HAP-1 (cell line): ENCODE measurements at regions not wholly inside any gene's neighbourhood (a gene's known extent, or its start where the extent isn't known, plus 50 kb on each side); places are given as distances from the start of the nearest gene placed in this dataset.
A peak's percentile ranks its signal among the peaks of the same experiment; 100 is the strongest.
"Not testable (repeated sequence)": the region's sequence is repeated elsewhere in the genome, so short reads cannot be mapped to it uniquely, and the experiment has no call there.

Experiments
- DNase-seq, 2 experiments: peaks; one replicate each; pipeline ENCODE4 v3.0.0-alpha.2; 2016 to 2020; ENCODE audit warnings: low spot score in 2 of 2
- H3K27me3 ChIP-seq: fragments of 250-450 bp; sonication (Bioruptor Pico); 2 replicates; pipeline ENCODE4 v1.5.1; 2020; ENCODE audit warnings: low read depth, mild to moderate bottlenecking, moderate library complexity
- H3K36me3 ChIP-seq: fragments of 250-450 bp; sonication (Bioruptor Pico); replicated peaks from 2 replicates; pipeline ENCODE4 v1.5.1; 2020; ENCODE audit warnings: mild to moderate bottlenecking
- H3K4me1 ChIP-seq: fragments of 250-450 bp; sonication (Bioruptor Pico); 2 replicates; pipeline ENCODE4 v1.5.1; 2020; ENCODE audit warnings: mild to moderate bottlenecking
- H3K4me3 ChIP-seq: fragments of 250-450 bp; sonication (Bioruptor Pico); 2 replicates; pipeline ENCODE4 v1.5.1; 2020; ENCODE audit warnings: mild to moderate bottlenecking, moderate library complexity
- H3K9me3 ChIP-seq: fragments of 250-450 bp; sonication (Bioruptor Pico); 2 replicates; pipeline ENCODE4 v1.5.1; 2020; ENCODE audit warnings: mild to moderate bottlenecking, moderate library complexity
- in situ Hi-C: fragments of 300-500 bp; cut with MboI; formaldehyde crosslinking; loops from 3 replicates; pipeline ENCODE4 v1.14.3; 2020; ENCODE audit warnings: low sequenced_read_pairs, inconsistent platforms, mixed read lengths

DNA sequence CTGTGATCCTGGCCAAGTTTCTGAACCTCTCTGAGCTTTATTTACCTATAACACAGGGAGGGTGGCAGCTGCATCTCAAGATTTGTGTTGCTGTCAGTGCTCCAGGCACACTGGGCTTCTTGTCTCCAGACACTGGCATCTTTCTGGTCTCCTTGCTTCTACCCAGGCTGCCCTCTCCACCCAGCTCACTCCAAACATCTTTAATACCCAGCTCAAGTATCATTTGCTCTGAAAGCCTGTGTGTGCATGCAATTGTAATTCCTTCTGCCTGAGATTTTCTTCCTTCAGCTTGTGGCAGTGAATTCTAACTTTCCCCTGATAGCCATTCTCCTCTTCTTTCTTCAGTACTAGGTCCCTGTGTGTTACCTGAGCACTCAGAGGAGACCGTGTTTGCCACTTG lies 50.7 kb upstream of the USP7 start:
- H3K36me3 ChIP-seq, result no peaks in the 10 kb centered on the region
- no peak overlapping the region for H3K4me3 ChIP-seq
- in situ Hi-C loops, result no loop called here
- no peak for DNase-seq
- no peaks in the 10 kb centered on the region for H3K4me1 ChIP-seq
- no peaks in the 10 kb centered on the region for H3K27me3 ChIP-seq
- peaks cover 6% of the 10 kb centered on the region; the same call in 1 of the 2 replicates for H3K9me3 ChIP-seq

DNA sequence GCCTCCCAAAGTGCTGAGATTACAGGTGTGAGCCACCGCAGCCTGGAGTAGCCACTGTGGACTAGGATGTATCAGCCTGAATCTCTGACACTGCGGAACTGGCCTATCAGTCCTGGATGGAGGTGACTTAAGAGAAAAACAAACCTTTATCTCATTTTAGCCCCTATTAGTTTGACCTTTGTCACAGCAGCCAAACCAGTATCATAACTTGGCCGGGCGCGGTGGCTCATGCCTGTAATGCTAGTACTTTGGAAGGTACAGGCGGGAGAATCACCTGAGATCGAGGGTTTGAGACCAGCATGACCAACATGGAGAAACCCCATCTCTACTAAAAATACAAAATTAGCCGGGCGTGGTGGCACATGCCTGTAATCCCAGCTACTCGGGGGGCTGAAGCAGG lies 51.8 kb upstream of the USP7 start:
- H3K27me3 ChIP-seq, result no peaks in the 10 kb centered on the region
- in situ Hi-C loops, result no loop called here
- H3K36me3 ChIP-seq, result no peaks in the 10 kb centered on the region
- DNase-seq, result no peak
- H3K4me3 ChIP-seq, result no peak overlapping the region
- H3K9me3 ChIP-seq, result peaks cover 6% of the 10 kb centered on the region; the same call in 1 of the 2 replicates
- no peaks in the 10 kb centered on the region for H3K4me1 ChIP-seq

DNA sequence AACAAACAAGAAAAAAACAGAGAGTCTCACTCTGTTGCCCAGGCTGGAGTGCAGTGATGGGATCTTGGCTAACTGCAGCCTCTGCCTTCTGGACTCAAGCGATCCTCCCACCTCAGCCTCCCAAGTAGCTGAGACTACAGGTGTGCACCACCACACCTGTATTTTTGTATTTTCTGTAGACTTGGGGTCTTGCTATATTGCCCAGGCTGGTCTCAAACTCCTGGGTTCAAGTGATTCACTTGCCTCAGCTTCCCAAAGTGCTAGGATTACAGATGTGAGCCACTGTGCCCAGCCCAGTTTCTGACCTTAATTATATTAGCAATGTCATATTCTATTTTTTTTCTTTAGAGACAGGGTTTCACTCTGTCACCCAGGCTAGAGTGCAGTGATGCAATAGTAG lies 52.3 kb upstream of the USP7 start:
- H3K9me3 ChIP-seq, H3K4me1 ChIP-seq, H3K36me3 ChIP-seq, H3K27me3 ChIP-seq, in situ Hi-C loops, DNase-seq, H3K4me3 ChIP-seq: not testable (repeated sequence)

GRCh38 chr16:9016824-9017223 lies 53.1 kb upstream of the USP7 start:
- H3K4me1 ChIP-seq, result no peaks in the 10 kb centered on the region
- H3K4me3 ChIP-seq, result no peak overlapping the region
- H3K36me3 ChIP-seq, result no peaks in the 10 kb centered on the region
- peaks cover 6% of the 10 kb centered on the region; the same call in 1 of the 2 replicates for H3K9me3 ChIP-seq
- in situ Hi-C loops, result no loop called here
- no peak for DNase-seq
- no peaks in the 10 kb centered on the region for H3K27me3 ChIP-seq

- no peak for DNase-seq
- in situ Hi-C loops, result no loop called here
- Histone ChIP-seq H3K4me3 (no peak overlapping the region), H3K27me3 (no peaks in the 10 kb centered on the region), H3K36me3 (no peaks in the 10 kb centered on the region), H3K4me1 (no peaks in the 10 kb centered on the region), H3K9me3 (no peaks in the 10 kb centered on the region)
Measured at GRCh38 chr16:9027070-9027799, 63.5 kb upstream of the USP7 start.

GRCh38 chr16:9028491-9028890 lies 63.0 kb upstream of the HAPSTR1 start:
- in situ Hi-C loops, H3K9me3 ChIP-seq, H3K27me3 ChIP-seq, DNase-seq, H3K36me3 ChIP-seq, H3K4me3 ChIP-seq, H3K4me1 ChIP-seq: not testable (repeated sequence)

- Histone ChIP-seq H3K4me1 (no peaks in the 10 kb centered on the region), H3K4me3 (no peak overlapping the region), H3K27me3 (no peaks in the 10 kb centered on the region), H3K36me3 (no peaks in the 10 kb centered on the region), H3K9me3 (no peaks in the 10 kb centered on the region)
- DNase-seq, result no peak
- in situ Hi-C loops, result no loop called here
Measured at GRCh38 chr16:9031107-9031506, 60.3 kb upstream of the HAPSTR1 start.

DNA sequence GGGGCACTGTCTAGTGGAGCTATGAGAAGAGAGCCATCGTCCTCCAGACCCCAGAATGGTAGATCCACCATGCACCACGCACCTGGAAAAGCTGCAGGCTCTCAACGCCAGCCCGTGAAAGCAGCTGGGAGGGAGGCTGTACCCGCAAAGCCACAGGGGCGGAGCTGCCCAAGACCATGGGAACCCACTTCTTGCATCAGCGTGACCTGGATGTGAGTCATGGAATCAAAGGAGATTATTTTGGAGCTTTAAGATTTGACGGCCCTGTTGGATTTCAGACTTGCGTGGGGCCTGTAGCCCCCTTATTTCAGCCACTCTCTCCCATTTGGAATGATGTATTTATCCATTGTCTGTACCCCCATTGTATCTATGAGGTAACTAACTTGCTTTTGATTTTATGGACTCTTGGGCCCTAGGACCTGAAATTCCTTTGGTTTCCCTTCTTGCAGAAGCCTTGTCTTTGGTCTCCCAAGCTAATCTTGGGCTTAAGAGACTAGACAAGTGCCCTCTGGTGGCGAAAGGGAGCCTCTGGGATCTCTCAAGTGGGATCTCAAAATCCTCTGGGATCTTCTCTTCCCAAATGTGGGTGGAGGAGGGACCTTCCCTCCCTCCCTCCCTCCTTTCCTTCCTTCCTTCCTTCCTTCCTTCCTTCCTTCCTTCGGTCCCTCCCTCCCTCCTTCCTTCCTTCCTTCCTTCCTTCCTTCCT lies 58.2 kb upstream of the HAPSTR1 start:
- Histone ChIP-seq H3K9me3 (no peaks in the 10 kb centered on the region), H3K4me3 (no peak overlapping the region), H3K36me3 (no peaks in the 10 kb centered on the region), H3K4me1 (no peaks in the 10 kb centered on the region), H3K27me3 (no peaks in the 10 kb centered on the region)
- DNase-seq, result peak; percentile 22 to 70
- in situ Hi-C loops, result no loop called here

DNA sequence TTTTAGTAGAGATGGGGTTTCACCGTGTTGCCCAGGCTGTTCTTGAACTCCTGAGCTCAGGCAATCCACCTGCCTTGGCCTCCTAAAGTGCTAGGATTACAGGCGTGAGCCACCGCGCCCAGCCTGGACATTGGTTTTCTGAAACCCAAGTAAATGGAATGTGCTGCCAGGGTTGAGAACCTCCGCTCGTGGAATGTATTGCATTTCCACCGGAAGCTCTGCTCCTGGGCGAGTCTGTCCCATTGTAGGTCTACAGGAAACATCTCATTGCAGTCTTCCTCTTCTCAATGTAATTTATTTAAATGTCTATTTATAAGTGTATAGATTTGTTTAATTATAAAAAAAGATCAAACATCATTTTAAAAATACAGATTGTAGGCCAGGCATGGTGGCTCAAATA lies 57.4 kb upstream of the HAPSTR1 start:
- in situ Hi-C loops, result no loop called here
- Histone ChIP-seq H3K4me3 (no peak overlapping the region), H3K4me1 (no peaks in the 10 kb centered on the region), H3K36me3 (no peaks in the 10 kb centered on the region), H3K27me3 (no peaks in the 10 kb centered on the region), H3K9me3 (no peaks in the 10 kb centered on the region)
- DNase-seq, result no peak

- Histone ChIP-seq H3K4me1 (no peaks in the 10 kb centered on the region), H3K27me3 (no peaks in the 10 kb centered on the region), H3K4me3 (no peak overlapping the region), H3K36me3 (no peaks in the 10 kb centered on the region), H3K9me3 (no peaks in the 10 kb centered on the region)
- in situ Hi-C loops, result no loop called here
- no peak for DNase-seq
Measured at GRCh38 chr16:9035996-9036395, 55.4 kb upstream of the HAPSTR1 start.

GRCh38 chr16:9039210-9039609 lies 52.2 kb upstream of the HAPSTR1 start:
- in situ Hi-C loops, result no loop called here
- no peaks in the 10 kb centered on the region for H3K27me3 ChIP-seq

GRCh38 chr16:9040800-9041412 lies 50.5 kb upstream of the HAPSTR1 start:
- H3K4me3 ChIP-seq, result no peak overlapping the region
- H3K27me3 ChIP-seq, result no peaks in the 10 kb centered on the region
- no peaks in the 10 kb centered on the region for H3K9me3 ChIP-seq
- H3K4me1 ChIP-seq, result no peaks in the 10 kb centered on the region
- DNase-seq, result no peak
- in situ Hi-C loops, result loop anchor here (5.0 kb wide), 1 partner anchor 91 kb away; no protein-coding TSS in a partner anchor
- H3K36me3 ChIP-seq, result no peaks in the 10 kb centered on the region

More at GRCh38 chr16:9039210-9039609, 52.2 kb upstream of the HAPSTR1 start:
- Histone ChIP-seq H3K9me3 (no peaks in the 10 kb centered on the region), H3K36me3 (no peaks in the 10 kb centered on the region), H3K4me3 (no peak overlapping the region), H3K4me1 (no peaks in the 10 kb centered on the region)
- no peak for DNase-seq
